ENCODE measurements at regions not wholly inside any gene's neighbourhood (a gene's known extent, or its start where the extent isn't known, plus 50 kb on each side); places are given as distances from the start of the nearest gene placed in this dataset.

DNA sequence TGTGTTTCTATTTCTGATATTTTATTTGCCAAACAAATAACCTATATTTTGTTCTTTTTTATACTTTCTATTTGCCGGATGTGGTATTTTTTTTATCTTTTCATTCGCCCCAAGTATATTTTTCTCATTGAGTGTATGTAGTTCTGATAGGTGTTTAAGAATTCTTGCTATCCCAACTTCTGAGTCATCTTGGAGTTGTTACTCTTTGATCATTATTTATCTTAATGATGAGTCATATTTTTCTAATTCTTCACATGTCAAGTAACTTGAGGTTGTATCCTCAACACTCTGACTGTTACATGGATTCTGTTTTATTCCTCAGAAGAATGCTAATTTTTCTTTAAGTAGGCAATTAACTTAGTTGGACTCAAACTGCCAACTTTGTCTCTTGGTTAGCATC, 498.1 kb downstream of the TLE1 start:
- WGBS, 2 donors: 54 to 67% methylated on average over 2 of the region's 2 CpGs

DNA sequence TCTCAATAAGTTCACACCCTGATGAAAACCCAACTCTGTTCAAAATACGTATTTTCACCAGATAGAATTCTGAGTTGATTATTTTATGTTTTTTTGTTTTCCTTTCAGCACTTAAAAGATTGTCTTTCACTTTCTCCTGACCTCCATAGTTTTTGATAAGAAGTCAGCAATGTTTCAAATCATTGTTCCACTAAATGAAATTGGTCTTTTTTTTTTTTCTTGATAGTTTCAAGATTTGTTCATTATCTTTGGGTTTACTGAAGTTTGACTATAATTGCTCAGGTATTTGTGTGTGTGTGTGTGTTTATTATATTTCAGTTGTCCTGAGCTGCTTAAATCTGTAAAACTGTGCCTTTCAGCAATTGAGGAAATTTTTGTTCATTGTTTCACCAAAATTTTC, 498.7 kb downstream of the TLE1 start:
- Histone ChIP-seq H3K36me3 (replicated peaks in 1 of 2; ENCODE audit: insufficient read depth in 1 of 2, low read depth in 2 of 2) (no peaks in the 10 kb centered on the region), H3K27me3 (no peaks in the 10 kb centered on the region), H3K4me1 (no peaks in the 10 kb centered on the region), H3K4me3 (no peak overlapping the region), H3K27ac (no peak overlapping the region), H3K9me3 (no peaks in the 10 kb centered on the region)
- no peak for TF ChIP-seq POLR2A (IDR thresholded peaks at IDR 0.05)
- TF ChIP-seq CTCF (IDR thresholded peaks at IDR 0.05): no peak
- 50 to 57% methylated on average over 1 of the region's 1 CpG for WGBS, 2 donors
- ATAC-seq (no peak), DNase-seq (no peak)
- intact Hi-C loops (cut with DNase I): no loop called here

More for the DNA sequence above, 498.1 kb downstream of the TLE1 start:
- intact Hi-C loops (cut with DNase I): no loop called here
- Histone ChIP-seq H3K4me1 (no peaks in the 10 kb centered on the region), H3K27ac (no peak overlapping the region), H3K4me3 (no peak overlapping the region), H3K27me3 (no peaks in the 10 kb centered on the region), H3K9me3 (no peaks in the 10 kb centered on the region), H3K36me3 (replicated peaks in 1 of 2; ENCODE audit: insufficient read depth in 1 of 2, low read depth in 2 of 2) (no peaks in the 10 kb centered on the region)
- DNase-seq: no peak
- no peak for TF ChIP-seq CTCF (IDR thresholded peaks at IDR 0.05)
- TF ChIP-seq POLR2A (IDR thresholded peaks at IDR 0.05): no peak
- no peak for ATAC-seq

DNA sequence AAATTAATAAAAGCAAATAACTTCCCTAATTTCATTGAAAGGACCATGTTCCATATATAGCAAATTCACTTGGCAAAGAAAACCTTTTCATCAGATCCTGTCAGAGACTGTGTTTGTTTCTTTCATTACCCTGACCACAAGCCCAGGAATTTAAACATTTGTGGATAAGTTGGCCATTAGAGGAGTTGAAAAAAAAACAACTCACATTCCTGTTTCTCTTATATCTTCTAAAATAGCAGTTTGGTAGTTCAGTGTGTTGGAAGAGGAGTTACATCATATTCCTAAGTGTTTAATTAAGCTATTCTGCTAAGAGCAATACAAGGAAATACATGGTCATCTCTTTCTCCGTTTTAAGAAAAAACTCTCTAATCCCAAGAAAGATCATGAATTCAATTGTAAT, 505.6 kb downstream of the TLE1 start:
- TF ChIP-seq POLR2A (IDR thresholded peaks at IDR 0.05): no peak
- TF ChIP-seq CTCF (IDR thresholded peaks at IDR 0.05): no peak
- DNase-seq: no peak
- H3K9me3 ChIP-seq: peaks cover 0 to 3% (median 0%) of the 10 kb centered on the region in 3 donors
- 42 to 60% methylated on average over 1 of the region's 1 CpG for WGBS, 2 donors
- H3K27me3 ChIP-seq: no peaks in the 10 kb centered on the region
- H3K27ac ChIP-seq: no peak overlapping the region
- no peaks in the 10 kb centered on the region for H3K36me3 ChIP-seq (replicated peaks in 1 of 2; ENCODE audit: insufficient read depth in 1 of 2, low read depth in 2 of 2)
- H3K4me3 ChIP-seq: no peak overlapping the region
- no peak for ATAC-seq
- H3K4me1 ChIP-seq: no peaks in the 10 kb centered on the region
- intact Hi-C loops (cut with DNase I): no loop called here

- intact Hi-C loops (cut with DNase I): no loop called here
- Histone ChIP-seq H3K4me3 (no peak overlapping the region), H3K27me3 (no peaks in the 10 kb centered on the region), H3K36me3 (replicated peaks in 1 of 2; ENCODE audit: insufficient read depth in 1 of 2, low read depth in 2 of 2) (no peaks in the 10 kb centered on the region), H3K9me3 (peaks cover 0 to 3% (median 0%) of the 10 kb centered on the region in 3 donors), H3K27ac (no peak overlapping the region), H3K4me1 (no peaks in the 10 kb centered on the region)
- no peak for DNase-seq
- TF ChIP-seq POLR2A (IDR thresholded peaks at IDR 0.05) (no peak), CTCF (IDR thresholded peaks at IDR 0.05) (no peak)
- WGBS, 2 donors: 41 to 63% methylated on average over 1 of the region's 1 CpG
- ATAC-seq: no peak
Observed at GRCh38 chr9:81182431-81182830, 506.9 kb downstream of the TLE1 start.

- DNase-seq (no peak), ATAC-seq (no peak)
- WGBS, 2 donors: 71 to 74% methylated on average over 3 of the region's 3 CpGs
- intact Hi-C loops (cut with DNase I): no loop called here
- no peaks in the 10 kb centered on the region for H3K36me3 ChIP-seq (replicated peaks in 1 of 2; ENCODE audit: insufficient read depth in 1 of 2, low read depth in 2 of 2)
- no peak overlapping the region for H3K27ac ChIP-seq
- no peak overlapping the region for H3K4me3 ChIP-seq
- no peak for TF ChIP-seq CTCF (IDR thresholded peaks at IDR 0.05)
- TF ChIP-seq POLR2A (IDR thresholded peaks at IDR 0.05): no peak
- no peaks in the 10 kb centered on the region for H3K9me3 ChIP-seq
- H3K4me1 ChIP-seq: no peaks in the 10 kb centered on the region
- H3K27me3 ChIP-seq: no peaks in the 10 kb centered on the region
Observed at GRCh38 chr9:81174023-81174422, 515.3 kb downstream of the TLE1 start.

All from body of pancreas (tissue), 4 donors.